ENCODE measurements at regions not wholly inside any gene's neighbourhood (a gene's known extent, or its start where the extent isn't known, plus 50 kb on each side); places are given as distances from the start of the nearest gene placed in this dataset.

DNA sequence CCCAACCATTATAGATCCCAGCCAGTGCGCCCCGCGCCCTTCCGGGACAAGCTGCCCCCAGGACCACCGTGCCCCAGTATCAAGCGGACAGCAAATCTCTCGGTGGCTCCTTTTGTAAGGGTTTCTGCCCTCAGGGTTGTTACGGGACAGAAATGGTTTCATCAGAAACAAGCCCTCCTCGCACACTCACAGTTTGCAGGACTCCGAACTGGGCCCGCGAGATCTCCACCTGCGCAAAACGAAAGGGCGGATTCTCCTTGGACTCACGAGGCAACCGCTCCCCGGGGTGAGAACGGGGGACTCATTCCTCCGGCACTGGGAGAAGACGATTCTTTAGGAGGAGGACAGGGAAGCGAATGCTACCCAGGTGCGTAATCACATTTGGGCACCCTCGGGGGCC lies 51.1 kb upstream of the H6PD start:
- Histone ChIP-seq H3K4me3 (ENCODE audit: low read depth, low read length) (peak overlapping the region; percentile 74), H3K36me3 (ENCODE audit: control insufficient read depth, insufficient read depth, low read length) (no peaks in the 10 kb centered on the region), H3K27me3 (ENCODE audit: control insufficient read depth, insufficient read depth, low read length) (no peaks in the 10 kb centered on the region)
- DNase-seq (ENCODE audit: low read depth), result no peak
- no peak for TF ChIP-seq CTCF (IDR thresholded peaks at IDR 0.05; ENCODE audit: insufficient read depth, low read length, poor library complexity, severe bottlenecking)

DNA sequence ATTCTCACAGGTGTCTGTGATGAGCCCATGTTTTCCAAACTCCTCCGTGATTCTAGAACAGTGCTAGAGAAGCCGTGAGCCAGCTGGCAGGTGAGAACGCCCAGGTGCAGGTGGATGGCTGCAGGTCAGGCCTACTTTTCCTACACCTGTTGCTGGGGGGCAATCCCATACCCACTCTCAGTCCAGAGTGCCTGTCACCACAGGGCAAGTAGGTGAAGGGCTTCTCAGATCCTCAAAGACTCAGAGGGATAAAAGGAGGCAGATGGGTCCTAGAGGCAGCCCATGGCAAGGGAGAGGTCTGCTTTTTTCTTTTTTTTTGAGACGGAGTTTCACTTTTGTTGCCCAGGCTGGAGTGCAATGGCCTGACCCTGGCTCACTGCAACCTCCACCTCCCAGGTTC lies 50.7 kb upstream of the H6PD start:
- H3K27me3 ChIP-seq (ENCODE audit: control insufficient read depth, insufficient read depth, low read length), result no peaks in the 10 kb centered on the region
- H3K4me3 ChIP-seq (ENCODE audit: low read depth, low read length), result no peak overlapping the region
- DNase-seq (ENCODE audit: low read depth), result no peak
- no peak for TF ChIP-seq CTCF (IDR thresholded peaks at IDR 0.05; ENCODE audit: insufficient read depth, low read length, poor library complexity, severe bottlenecking)
- no peaks in the 10 kb centered on the region for H3K36me3 ChIP-seq (ENCODE audit: control insufficient read depth, insufficient read depth, low read length)

- Histone ChIP-seq H3K27me3 (ENCODE audit: control insufficient read depth, insufficient read depth, low read length) (no peaks in the 10 kb centered on the region), H3K4me3 (ENCODE audit: low read depth, low read length) (no peak overlapping the region), H3K36me3 (ENCODE audit: control insufficient read depth, insufficient read depth, low read length) (no peaks in the 10 kb centered on the region)
- TF ChIP-seq CTCF (IDR thresholded peaks at IDR 0.05; ENCODE audit: insufficient read depth, low read length, poor library complexity, severe bottlenecking), result no peak
- DNase-seq (ENCODE audit: low read depth), result no peak
These were observed 49.8 kb upstream of the H6PD start for GRCh38 chr1:9184749-9185148.

All from kidney epithelial cell (primary cell).